ENCODE measurements at regions not wholly inside any gene's neighbourhood (a gene's known extent, or its start where the extent isn't known, plus 50 kb on each side); places are given as distances from the start of the nearest gene placed in this dataset.

DNA sequence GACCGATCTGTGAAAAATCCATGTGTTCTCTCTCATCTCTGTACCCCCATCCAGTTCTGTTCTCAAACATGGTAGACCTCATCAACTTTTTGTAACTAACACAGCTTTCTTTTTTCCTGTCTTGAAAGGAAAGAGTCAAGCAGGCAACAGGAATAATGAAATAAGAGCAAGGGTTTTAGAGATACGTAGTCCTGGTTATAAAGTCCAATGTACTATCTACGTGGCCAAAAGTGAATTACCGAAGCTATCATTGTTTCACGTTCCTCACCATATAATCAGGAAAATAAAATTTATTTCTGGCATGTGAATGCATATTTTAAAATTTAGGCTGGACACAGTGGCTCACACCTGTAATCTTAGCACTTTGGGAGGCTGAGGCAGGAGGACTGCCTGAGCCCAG is 472.2 kb upstream of the ANO3 start:
- no peak for DNase-seq (ENCODE audit: low read depth in 4 of 4, low spot score in 3 of 4)

DNA sequence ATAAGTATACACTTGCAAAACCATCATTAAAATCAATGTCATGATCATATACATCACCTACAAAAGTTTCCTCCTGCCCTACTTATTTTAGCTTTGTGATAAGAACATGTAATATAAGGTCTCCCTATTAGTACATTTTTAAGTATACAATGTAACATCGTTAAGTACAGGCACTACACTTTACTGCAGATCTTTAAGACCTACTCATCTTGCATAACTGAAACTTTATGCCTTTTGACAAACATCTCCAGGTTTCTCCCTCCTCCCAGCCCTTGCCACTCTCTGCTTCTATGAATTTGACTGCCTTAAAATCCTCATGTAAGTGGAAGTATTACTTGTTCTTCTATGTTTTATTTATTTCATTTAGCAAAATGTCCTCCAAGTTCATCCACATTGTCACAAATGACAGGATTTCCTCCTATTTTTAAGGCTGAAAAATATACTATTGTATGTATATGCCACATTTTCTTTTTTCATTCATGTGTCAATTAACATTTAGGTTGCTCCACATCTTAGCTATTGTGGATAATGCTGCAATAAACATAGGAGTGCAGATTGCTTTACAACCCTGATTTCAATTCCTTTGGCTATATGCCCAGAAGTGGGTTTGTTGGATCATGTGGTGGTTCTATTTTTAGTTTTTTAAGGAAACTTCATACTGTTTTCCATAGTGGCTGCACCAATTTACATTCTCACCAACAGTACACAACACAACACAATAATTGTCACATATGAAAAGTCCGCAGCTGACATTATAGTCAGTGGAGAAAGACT is 471.1 kb upstream of the ANO3 start:
- peak; percentile 16 to 65 (median 42) for DNase-seq (ENCODE audit: low read depth in 4 of 4, low spot score in 3 of 4)

DNA sequence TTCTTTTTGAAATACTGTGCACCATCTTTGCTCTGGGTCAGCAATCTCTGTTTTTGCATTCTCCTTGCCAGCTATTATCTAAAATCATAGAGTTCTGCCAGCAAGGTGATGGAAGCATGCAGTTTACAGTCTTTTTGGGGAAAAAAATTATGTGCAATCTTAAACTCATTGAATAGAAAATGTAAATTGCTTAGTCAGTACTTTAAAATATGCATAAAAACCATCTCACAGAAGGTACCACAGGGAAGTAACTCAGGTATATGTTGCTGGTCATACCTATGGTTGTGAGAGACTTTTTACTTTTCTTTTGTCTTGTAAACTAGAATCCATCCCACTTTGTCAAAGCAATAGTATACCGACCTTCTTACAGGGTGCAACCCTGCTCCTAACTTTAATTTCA is 469.8 kb upstream of the ANO3 start:
- no peak for DNase-seq (ENCODE audit: low read depth in 4 of 4, low spot score in 3 of 4)

DNA sequence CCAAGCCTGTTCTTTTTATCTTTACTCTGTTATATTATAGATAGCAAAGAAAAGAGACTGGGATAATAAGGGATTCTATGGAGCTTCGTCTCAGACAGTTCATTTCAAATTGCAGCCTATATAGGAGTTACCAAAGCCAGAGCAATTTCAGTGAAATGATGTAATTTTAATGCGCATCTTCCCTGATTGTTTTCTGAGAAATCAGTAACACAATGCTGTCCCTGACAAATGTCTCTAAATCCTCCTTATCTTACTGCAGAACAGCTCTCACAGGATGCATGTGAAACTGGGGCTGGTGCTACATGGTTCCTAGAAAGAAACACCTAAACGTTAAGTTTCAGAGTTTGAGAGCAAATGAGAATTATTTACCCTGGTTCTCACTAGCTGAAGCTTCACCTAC is 467.9 kb upstream of the ANO3 start:
- no peak for DNase-seq (ENCODE audit: low read depth in 4 of 4, low spot score in 3 of 4)

DNA sequence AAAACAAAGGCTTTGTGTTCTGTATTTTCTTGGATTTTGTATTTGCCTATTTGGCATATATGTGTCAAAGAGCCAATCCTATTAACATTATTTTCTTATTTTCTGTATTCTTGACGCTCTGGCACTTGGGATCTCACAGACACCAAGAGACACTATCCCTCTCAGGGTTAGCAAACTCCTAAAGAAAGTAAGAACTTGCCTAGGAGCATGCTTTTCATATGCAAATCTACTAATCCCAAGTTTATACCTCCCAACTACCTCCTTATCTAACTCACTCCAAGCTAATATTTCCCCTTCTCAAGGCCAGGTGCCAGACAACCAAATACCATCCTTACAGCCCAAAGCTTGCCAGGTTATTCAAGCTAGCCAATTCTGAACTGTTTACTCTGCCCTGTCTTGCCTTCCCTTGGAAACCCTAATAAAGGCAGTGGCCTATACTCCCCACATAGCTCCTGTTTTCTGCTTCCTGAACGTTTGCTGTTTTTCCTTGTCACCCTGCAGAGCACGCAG is 455.4 kb upstream of the ANO3 start:
- no peak for DNase-seq (ENCODE audit: low read depth in 4 of 4, low spot score in 3 of 4)

DNA sequence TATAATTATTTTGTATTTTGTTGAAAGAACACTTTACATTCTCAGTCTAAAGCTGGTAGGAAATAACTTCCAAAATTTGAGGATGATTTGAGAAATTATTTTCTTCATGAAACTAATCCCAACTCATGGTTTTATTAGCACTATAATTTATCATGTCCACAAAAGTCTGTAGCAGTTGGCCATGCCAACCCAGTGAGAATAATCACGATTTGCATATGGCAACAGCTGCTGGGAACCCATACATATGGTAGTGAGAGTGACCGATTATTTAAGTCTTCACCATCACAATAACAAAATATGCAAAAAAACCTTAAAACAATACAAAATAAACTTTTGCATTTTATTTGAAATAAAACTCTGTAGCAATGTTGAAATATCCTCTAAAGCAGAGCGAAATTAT is 445.9 kb upstream of the ANO3 start:
- no peak for DNase-seq (ENCODE audit: low read depth in 4 of 4, low spot score in 3 of 4)

DNA sequence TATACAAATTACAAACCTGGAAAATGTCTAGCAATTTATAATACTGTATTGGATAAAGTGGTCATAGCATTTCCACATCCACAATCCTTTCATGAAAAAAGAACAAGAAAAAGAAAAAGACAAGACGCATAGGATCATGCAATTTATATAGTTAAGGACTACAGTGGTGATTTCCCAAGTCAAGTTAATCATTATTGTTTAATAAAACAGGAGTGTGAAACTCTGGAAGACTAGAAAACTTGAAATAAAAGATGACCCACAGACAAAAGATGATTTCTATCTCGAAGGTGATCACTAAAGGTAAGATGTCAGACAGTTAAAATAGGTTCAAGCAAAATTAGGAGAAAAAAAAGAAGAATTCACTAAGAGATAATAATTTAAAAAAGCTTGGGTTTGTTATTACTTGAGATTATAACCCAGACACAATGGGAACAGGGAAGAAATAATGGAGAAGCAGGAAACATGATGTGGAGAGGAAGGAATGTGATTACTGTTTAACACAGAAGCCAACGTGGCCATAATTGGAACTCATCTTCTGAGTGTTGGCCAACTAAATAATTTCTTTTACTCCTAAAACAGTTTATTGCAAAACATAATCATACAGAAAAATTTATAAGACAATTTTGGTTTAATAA is 441.2 kb upstream of the ANO3 start:
- no peak for DNase-seq (ENCODE audit: low read depth in 4 of 4, low spot score in 3 of 4)

DNA sequence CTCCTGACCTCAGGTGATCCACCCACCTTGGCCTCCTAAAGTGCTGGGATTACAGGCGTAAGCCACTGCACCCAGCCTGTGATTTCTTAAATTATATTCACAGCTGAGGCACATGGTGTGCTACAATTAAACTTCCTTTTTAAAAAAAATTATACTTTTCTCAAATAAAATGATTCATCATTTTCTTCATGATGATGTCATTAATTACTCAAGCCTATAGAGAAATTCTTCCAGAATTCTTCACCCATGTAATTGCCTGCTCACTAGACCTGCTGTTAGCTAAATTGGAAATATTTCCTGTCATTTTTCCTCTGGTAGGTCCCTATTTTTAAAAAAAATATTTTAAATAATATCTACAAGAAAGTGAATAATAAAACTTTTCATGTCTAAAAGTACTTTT is 440.0 kb upstream of the ANO3 start:
- no peak for DNase-seq (ENCODE audit: low read depth in 4 of 4, low spot score in 3 of 4)

DNA sequence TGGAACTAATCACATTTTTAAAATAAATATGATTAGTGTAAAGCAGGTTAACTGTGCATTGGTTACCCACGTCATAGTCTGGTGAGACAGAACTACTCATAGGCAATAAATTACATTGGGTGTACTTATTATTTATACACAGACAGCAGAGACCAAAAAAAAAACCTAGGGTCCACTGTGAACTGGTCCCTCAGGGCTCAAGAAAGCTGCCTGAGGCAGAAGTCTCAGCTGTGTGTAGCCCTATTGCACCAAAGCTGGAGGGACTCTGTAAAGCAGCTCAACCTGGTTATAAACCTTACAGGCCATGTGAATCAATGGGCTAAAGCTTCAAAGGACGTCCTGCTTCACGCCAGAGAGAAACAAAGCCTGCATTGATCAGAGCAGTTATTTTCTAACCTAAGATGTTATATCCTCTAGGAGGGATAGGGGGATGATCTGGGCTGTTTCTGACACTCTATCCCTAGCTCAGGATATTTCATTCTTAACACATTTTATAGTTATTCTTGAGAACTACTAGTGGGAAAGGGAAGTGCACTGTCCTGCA is 432.2 kb upstream of the ANO3 start:
- no peak for DNase-seq (ENCODE audit: low read depth in 4 of 4, low spot score in 3 of 4)

DNA sequence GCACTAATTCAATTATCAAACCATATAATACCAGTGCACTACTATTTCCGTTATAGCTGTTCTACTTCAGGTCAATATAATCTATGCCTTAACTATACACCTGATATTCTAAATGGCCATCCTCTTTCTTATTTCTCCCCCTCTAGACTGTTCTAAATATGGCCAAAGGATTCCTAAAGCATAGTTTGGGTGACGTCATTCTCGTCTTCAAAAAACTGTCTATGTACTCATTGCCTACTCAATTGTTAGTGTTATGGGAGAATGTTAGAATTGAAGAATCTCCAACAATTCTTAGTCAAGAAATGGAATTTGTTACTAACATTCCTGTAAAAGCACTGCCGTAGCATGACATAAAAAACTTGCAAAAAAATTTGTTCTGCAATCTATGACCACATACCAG is 431.1 kb upstream of the ANO3 start:
- no peak for DNase-seq (ENCODE audit: low read depth in 4 of 4, low spot score in 3 of 4)

DNA sequence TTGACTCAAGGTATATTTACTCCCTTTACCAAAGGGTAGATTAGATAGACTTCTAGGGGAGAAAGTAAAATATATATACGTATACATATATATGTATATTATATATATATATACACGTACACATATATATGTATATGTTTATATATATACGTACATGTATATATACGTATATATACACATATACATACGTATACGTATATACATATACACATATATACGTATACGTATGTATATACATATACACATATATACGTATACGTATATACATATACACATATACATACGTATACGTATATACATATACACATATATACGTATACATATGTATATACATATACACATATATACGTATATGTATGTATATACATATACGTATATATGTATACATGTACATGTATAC is 430.5 kb upstream of the ANO3 start:
- DNase-seq (ENCODE audit: low read depth in 4 of 4, low spot score in 3 of 4) = no peak

DNA sequence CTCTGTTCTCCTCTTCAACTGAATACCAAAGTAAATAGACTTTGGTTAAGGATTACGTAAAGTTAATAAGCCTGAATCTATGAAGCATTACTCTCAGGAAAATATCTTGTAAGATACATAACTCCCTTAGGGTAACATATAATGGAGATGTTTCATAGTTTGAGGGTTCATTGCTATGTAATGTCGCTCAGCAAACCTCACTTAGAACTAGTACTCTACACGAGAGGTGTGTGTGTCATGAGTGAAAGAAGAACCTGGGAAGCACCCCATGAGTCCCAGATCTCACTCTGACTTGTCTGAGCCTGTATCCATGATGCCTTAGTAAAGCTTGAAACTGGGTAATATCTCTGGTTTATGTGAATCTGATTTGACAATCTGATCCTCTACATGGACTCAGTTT is 429.5 kb upstream of the ANO3 start:
- no peak for DNase-seq (ENCODE audit: low read depth in 4 of 4, low spot score in 3 of 4)

DNA sequence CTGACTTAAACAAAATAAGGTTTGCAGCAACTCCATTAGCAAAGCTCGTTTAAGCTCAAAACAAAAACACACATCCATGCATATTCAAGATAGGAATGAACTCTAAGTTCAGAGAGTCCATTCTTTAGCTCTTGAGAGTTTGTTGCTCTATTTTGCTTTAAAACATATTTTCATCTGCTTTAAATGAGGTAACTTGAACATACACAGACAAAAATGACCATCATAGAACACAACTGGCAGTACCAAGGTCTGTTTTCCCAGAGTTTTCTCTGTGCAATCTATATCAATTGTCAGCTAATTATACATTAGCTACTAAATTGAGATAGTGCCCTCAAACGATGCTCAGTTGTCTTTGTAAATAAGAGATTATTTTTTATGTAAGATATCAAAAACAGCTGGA is 423.2 kb upstream of the ANO3 start:
- no peak for DNase-seq (ENCODE audit: low read depth in 4 of 4, low spot score in 3 of 4)

DNA sequence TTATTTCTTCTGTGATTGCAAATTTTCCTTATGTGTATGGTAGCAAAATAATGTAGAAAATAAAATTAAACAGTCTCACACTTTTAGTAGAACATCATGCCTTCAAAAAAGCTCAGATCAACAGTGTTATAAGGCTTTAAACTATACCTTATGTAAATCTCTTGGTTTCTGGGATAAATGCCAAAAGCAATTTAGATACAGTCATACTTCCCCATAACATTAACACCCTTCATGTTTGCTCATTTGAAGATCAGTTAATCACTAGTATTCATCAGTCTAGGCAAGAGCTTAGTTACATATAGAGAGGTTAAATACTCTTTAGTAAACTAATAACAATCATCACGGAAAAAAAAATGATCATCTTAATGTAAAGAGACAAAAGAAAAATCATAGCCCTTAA is 421.8 kb upstream of the ANO3 start:
- no peak for DNase-seq (ENCODE audit: low read depth in 4 of 4, low spot score in 3 of 4)

DNA sequence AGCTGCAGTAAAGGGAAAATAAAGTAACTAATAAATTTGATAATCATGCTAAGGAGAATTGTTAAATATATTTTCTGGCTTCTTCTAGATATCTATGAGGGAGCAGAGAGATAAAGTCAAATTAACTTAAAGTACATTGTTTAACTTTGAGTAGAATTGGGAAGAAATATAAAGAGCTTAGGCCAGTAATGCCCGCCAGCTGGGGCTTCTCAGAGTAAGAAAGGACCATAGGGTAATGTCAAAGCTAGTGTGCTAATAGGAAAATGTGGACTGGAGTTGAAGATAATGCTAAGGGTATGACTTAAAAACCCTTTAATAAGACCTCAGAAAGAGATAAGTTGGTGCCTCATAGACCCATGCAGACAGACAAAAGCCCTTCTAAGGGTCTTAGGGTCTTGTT is 411.6 kb upstream of the ANO3 start:
- peak in 2 of 4 donors; percentile 11 to 18 for DNase-seq (ENCODE audit: low read depth in 4 of 4, low spot score in 3 of 4)

DNA sequence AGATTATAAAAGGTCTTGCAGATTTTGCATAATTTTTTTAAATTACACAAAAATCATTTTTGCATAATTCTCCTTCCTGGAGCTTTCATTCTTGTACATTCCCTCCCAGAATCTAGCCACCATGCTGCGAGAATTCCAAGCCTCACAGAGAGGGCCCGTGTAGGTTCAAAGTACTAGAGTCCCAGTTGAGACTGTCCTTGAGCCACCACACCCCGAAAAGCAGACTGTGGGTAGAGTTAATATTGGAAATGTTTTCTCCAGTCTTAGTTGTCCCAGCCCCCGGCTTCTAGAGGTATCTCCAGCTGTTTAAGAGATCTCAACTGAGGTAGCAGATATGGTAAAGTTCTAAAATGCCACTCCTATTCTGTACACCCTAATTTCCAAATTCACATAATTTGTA is 407.3 kb upstream of the ANO3 start:
- DNase-seq (ENCODE audit: low read depth in 4 of 4, low spot score in 3 of 4) = no peak

DNA sequence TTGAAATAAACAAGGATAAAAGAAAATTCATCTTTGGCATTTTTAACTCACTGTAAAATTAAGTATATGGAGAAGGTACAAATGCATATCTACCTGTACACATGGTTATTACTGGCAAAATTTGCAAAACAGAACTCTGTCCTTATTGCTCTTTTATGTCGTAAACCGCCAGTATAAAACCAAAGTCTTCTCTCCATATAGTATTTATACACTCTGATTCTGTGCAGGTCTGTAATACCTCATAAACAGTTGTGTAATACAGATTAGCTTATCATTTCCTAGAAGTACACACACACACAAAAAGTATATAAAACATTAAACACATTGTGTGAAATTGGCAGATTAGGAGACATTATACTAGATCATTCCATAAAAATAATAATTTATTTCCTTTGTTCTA is 406.6 kb upstream of the ANO3 start:
- DNase-seq (ENCODE audit: low read depth in 4 of 4, low spot score in 3 of 4) = no peak

DNA sequence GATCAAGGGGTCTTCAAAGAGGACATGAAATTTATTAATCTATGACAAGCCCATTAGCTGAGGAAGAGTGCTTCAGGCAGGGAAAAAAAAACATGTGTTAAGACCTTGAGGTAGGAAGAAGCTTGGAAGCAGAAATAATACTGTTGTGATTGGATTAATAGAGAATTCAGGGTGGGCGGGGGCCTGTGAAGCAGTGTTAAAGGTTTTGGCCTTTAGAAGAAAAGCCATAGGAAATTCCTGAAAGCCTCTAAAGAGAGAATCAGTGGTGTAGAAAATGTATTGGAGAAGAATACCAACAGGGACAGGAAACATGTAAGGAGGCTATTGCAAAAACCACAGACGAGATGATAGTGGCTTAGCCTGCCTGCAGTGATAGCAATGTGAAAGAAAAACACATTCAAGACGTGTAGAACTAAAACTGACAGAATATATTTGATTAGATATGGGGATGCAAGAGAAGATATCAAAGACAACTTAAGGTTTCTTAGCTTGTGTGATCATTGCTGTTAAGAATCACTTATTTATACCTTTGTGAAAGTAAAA is 404.4 kb upstream of the ANO3 start:
- DNase-seq (ENCODE audit: low read depth in 4 of 4, low spot score in 3 of 4) = no peak

DNA sequence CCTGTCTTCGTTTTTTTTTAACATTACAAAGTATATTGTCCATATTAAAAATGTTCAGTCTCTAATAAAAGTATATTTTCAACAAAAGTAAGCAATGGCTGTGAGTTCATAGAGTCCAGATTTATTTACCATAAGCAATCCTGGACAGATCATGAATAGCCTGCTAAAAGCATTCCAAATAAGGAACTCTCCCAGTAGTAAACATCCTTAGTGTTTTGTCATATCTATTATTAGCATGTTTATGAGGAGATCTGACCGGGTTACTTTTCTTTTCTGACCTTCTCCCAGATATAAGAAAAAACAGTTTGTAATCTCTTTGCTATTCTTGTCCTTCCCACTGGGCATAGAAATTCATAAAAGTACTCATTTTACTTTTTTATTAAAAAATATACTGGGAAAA is 403.9 kb upstream of the ANO3 start:
- no peak for DNase-seq (ENCODE audit: low read depth in 4 of 4, low spot score in 3 of 4)

DNA sequence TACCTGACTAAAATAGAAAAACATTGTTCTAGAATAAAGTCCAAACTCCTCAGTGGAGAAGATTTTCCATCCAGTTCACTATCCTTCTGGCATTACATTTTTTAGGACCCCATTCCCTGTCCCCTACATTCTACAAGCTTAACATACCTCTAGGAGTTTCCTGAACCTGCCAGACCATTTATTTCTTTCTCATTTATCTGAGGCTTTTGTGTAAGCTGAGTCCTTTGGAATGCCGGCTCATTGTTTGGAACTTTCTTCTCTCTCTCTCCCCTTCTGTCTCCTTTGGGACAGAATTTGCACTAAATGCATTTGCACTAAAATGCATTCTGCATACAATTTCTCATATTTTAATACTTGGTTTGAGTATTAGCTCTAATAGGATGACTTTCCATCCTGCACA is 393.0 kb upstream of the ANO3 start:
- DNase-seq (ENCODE audit: low read depth in 4 of 4, low spot score in 3 of 4) = no peak

DNA sequence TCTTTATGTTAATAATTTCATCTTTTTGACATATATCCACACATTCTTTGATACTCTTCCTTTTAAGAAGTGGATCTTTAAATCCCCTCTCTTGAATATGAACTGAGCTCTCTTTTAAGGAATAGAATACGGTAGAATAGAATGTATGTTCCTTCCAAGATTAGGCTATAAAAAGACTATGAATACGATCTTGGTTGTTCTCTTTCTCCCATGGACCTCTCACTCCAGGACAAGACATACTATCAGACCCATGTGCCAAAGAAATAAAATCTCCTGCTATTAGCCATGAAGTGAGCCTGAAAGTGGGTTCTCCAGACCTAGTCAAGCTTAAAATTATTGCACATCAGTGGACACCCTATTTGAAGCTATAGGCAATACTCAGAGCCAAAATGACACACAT is 392.2 kb upstream of the ANO3 start:
- no peak for DNase-seq (ENCODE audit: low read depth in 4 of 4, low spot score in 3 of 4)

DNA sequence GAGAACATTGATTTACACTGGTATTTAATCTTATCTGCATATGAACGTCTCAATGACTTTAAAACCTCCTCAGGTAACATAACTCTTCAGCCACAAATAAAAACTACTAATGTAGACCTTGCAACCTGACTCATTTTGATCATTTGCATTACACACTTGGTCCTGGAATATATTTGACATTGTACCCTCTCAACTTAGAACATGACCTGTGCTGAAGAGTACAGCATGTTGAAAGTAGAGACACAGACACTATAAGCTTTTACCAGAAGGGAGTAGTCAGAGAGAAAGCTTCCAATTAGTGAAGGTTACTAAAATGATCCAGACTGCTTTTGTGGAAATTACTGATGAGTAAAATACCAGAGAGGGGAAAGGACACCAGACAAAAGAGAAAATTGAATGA is 390.6 kb upstream of the ANO3 start:
- DNase-seq (ENCODE audit: low read depth in 4 of 4, low spot score in 3 of 4) = no peak
